Natural killer cell (primary cell): ENCODE measurements at regions not wholly inside any gene's neighbourhood (a gene's known extent, or its start where the extent isn't known, plus 50 kb on each side); places are given as distances from the start of the nearest gene placed in this dataset.

Experiments used
- ATAC-seq, 3 donors: fragments of 150-1000 bp in 2 of 3; fragments of 200-7000 bp in 1 of 3; cut with Tn5 transposase; 1 replicate in 1 of 3; 2 replicates in 2 of 3; pipeline ENCODE4 v1.10.0; 2021; ENCODE audit warnings: mild to moderate bottlenecking in 2 of 3, moderate library complexity in 2 of 3
- DNase-seq, 2 donors: peaks; one replicate each; pipeline versions ENCODE4 v3.0.0 to v3.0.0-alpha.2; 2013 to 2021; ENCODE audit warnings: mixed read lengths in 1 of 2
- H3K27ac ChIP-seq: one replicate; pipeline ENCODE4 v1.5.1; 2013; ENCODE audit warnings: mild to moderate bottlenecking, low read length
- H3K27me3 ChIP-seq: one replicate; pipeline ENCODE4 v1.6.1; 2013; ENCODE audit warnings: low read length; ENCODE audit not compliant: control insufficient read depth, insufficient read depth
- H3K36me3 ChIP-seq: one replicate; pipeline ENCODE4 v1.6.1; 2013; ENCODE audit warnings: low read length; ENCODE audit not compliant: control insufficient read depth, insufficient read depth
- H3K4me1 ChIP-seq: one replicate; pipeline ENCODE4 v1.6.1; 2013; ENCODE audit warnings: low read length; ENCODE audit not compliant: control insufficient read depth, insufficient read depth
- H3K4me3 ChIP-seq: one replicate; pipeline ENCODE4 v1.5.1; 2013; ENCODE audit warnings: low read length
- H3K9me3 ChIP-seq: one replicate; pipeline ENCODE4 v1.6.1; 2013; ENCODE audit warnings: low read length; ENCODE audit not compliant: control insufficient read depth, insufficient read depth
- H3K27ac Mint-ChIP-seq, 2 donors: one replicate each; pipeline ENCODE4 v1.8.0; 2022; ENCODE audit warnings: mild to moderate bottlenecking in 2 of 2, mixed read lengths in 2 of 2, moderate library complexity in 1 of 2
- H3K27me3 Mint-ChIP-seq, 2 donors: one replicate each; pipeline ENCODE4 v1.8.0; 2022; ENCODE audit warnings: low read depth in 2 of 2, mixed read lengths in 2 of 2
- H3K36me3 Mint-ChIP-seq: one replicate; pipeline ENCODE4 v1.8.0; 2022; ENCODE audit warnings: mixed read lengths
- H3K4me1 Mint-ChIP-seq, 2 donors: one replicate each; pipeline ENCODE4 v1.8.0; 2022; ENCODE audit warnings: mixed read lengths in 2 of 2
- H3K4me3 Mint-ChIP-seq: one replicate; pipeline ENCODE4 v1.8.0; 2022; ENCODE audit warnings: mild to moderate bottlenecking, moderate library complexity, mixed read lengths
- H3K9me3 Mint-ChIP-seq, 2 donors: one replicate each; pipeline ENCODE4 v1.8.0; 2022; ENCODE audit warnings: mixed read lengths in 2 of 2
- WGBS: methylation state at CpG from one replicate; pipeline ENCODE4 v1.1.7; 2013; ENCODE audit warnings: missing lambda C conversion rate; ENCODE audit not compliant: insufficient coverage; 5-methylcytosine and 5-hydroxymethylcytosine counted together
- intact Hi-C: fragments of 100-400 bp; cut with micrococcal nuclease; formaldehyde crosslinking; loops from one replicate; pipeline ENCODE4 v1.14.2; 2022
- TF ChIP-seq, protein P1 (sequence below): fragments of 200-600 bp; IDR thresholded peaks from one replicate; pipeline ENCODE4 v1.8.0; 2022; ENCODE audit warnings: antibody characterized with exemption

DNA sequence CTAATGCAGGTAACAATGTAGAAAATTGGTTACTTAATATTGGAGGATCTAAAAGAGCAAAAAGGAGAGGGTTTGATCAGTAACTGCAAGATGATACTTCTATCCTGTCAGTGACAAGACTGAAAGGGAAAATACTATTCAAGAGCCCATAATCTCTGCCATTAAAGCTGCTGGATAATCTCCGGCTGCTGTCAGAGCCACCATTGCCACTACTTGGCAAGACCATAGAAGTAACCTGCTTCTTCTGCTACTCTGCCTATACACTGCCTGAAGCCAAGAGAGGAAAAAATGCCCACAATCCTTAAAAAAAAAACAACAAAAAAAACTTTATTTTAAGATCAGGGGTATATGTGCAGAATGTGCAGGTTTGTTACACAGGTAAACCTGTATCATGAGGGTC, 386.5 kb upstream of the ID4 start:
- no peaks in the 10 kb centered on the region for H3K4me1 ChIP-seq
- Mint-ChIP-seq H3K27ac (no peak overlapping the region), H3K27me3 (no peaks in the 10 kb centered on the region), H3K4me1 (no peaks in the 10 kb centered on the region), H3K36me3 (no peaks in the 10 kb centered on the region), H3K4me3 (no peak overlapping the region), H3K9me3 (peaks cover 3% of the 10 kb centered on the region in 2 donors)
- TF ChIP-seq, protein P1, sequence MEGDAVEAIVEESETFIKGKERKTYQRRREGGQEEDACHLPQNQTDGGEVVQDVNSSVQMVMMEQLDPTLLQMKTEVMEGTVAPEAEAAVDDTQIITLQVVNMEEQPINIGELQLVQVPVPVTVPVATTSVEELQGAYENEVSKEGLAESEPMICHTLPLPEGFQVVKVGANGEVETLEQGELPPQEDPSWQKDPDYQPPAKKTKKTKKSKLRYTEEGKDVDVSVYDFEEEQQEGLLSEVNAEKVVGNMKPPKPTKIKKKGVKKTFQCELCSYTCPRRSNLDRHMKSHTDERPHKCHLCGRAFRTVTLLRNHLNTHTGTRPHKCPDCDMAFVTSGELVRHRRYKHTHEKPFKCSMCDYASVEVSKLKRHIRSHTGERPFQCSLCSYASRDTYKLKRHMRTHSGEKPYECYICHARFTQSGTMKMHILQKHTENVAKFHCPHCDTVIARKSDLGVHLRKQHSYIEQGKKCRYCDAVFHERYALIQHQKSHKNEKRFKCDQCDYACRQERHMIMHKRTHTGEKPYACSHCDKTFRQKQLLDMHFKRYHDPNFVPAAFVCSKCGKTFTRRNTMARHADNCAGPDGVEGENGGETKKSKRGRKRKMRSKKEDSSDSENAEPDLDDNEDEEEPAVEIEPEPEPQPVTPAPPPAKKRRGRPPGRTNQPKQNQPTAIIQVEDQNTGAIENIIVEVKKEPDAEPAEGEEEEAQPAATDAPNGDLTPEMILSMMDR: no peak
- H3K27ac ChIP-seq: no peak overlapping the region
- 94% methylated on average over 1 of the region's 1 CpG for WGBS
- no peak for DNase-seq
- intact Hi-C loops: no loop called here
- no peaks in the 10 kb centered on the region for H3K36me3 ChIP-seq
- H3K27me3 ChIP-seq: no peaks in the 10 kb centered on the region
- H3K4me3 ChIP-seq: no peak overlapping the region
- H3K9me3 ChIP-seq: no peaks in the 10 kb centered on the region
- ATAC-seq: no peak

DNA sequence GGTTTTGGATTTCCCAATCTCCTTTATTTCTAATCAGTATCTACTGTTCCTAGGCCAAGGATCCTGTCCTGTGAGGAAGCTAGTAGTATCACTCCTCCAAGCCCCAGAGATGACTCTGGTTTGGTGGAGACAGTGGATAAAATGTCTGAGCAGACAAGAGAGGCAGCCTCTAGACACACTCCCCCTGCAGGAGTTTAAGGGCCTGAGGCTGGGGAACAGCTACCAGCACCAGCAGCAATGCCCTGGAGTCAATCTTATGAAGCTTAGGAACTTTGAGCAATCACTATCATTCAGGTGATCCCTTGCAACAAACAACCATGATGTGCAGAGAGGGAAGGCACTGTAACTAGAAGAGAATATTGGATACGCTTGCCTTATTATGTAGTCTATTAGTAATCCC, 384.7 kb upstream of the ID4 start:
- ATAC-seq: no peak
- Mint-ChIP-seq H3K4me3 (no peak overlapping the region), H3K4me1 (no peaks in the 10 kb centered on the region), H3K9me3 (peaks cover 0 to 3% of the 10 kb centered on the region in 2 donors), H3K27me3 (no peaks in the 10 kb centered on the region), H3K36me3 (no peaks in the 10 kb centered on the region), H3K27ac (no peak overlapping the region)
- 80% methylated on average over 1 of the region's 1 CpG for WGBS
- H3K27me3 ChIP-seq: no peaks in the 10 kb centered on the region
- TF ChIP-seq, protein P1: no peak
- no peaks in the 10 kb centered on the region for H3K4me1 ChIP-seq
- no peaks in the 10 kb centered on the region for H3K36me3 ChIP-seq
- intact Hi-C loops: no loop called here
- H3K9me3 ChIP-seq: no peaks in the 10 kb centered on the region
- H3K4me3 ChIP-seq: no peak overlapping the region
- DNase-seq: no peak
- H3K27ac ChIP-seq: no peak overlapping the region

DNA sequence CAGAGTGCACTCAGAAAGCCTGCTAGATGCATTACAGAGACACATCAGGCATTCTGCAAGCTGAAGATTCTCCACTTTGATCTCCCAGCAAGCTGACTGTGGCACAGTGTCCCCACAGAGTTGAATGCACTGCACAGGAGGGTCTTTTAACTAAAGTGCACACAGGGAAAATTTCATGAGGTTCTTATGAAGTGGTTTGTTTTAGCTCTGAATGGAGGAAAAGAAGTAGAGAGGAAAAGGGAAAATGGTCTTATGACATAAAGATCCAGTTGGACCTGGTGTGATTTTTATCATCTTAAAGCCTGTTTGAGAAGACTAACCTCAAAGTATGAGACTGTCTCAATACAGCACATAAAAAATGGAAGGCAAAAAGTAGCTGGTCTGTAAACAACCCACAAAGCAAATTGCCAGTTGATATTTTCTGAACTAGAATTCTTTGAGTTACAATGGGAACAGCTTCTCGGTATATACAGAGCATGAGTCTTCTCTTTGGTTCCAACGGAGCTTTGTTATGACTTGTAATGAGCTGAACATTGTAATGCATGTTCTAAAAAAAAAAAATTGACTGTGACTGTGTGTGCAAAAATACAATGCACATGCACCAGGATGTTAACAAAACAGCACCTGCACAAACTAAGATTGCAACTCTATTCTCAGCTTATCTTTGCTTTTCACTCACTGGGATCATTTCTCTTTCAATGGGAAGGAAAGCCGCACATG, 383.0 kb upstream of the ID4 start:
- Histone ChIP-seq H3K9me3 (no peaks in the 10 kb centered on the region), H3K27ac (no peak overlapping the region), H3K36me3 (no peaks in the 10 kb centered on the region), H3K27me3 (no peaks in the 10 kb centered on the region), H3K4me3 (no peak overlapping the region), H3K4me1 (no peaks in the 10 kb centered on the region)
- Mint-ChIP-seq H3K4me1 (no peaks in the 10 kb centered on the region), H3K27me3 (no peaks in the 10 kb centered on the region), H3K27ac (no peak overlapping the region), H3K9me3 (peaks cover 0 to 3% of the 10 kb centered on the region in 2 donors), H3K36me3 (no peaks in the 10 kb centered on the region), H3K4me3 (no peak overlapping the region)
- no peak for ATAC-seq
- intact Hi-C loops: no loop called here
- DNase-seq: no peak
- 39% methylated on average over 3 of the region's 3 CpGs for WGBS
- TF ChIP-seq, protein P1: no peak
